Activated CD8-positive, alpha-beta T cell treated with anti-CD3 and anti-CD28 coated beads for 36 hours (primary cell): ENCODE measurements at regions not wholly inside any gene's neighbourhood (a gene's known extent, or its start where the extent isn't known, plus 50 kb on each side); places are given as distances from the start of the nearest gene placed in this dataset.

Experiments
- ATAC-seq: fragments of 200-7000 bp; cut with Tn5 transposase; one replicate; pipeline ENCODE4 v1.10.0; 2021; ENCODE audit warnings: mild to moderate bottlenecking, moderate library complexity
- CTCF ChIA-PET: fragments of 350-600 bp; sonication (Branson Sonifier 250); formaldehyde crosslinking; loops from one replicate; lab custom pipeline; 2021; ENCODE audit warnings: antibody characterized with exemption; lab: Charles Lee
- POLR2A ChIA-PET: fragments of 350-600 bp; sonication (Branson Sonifier 250); formaldehyde crosslinking; loops from one replicate; lab custom pipeline; 2021; ENCODE audit warnings: antibody characterized with exemption; lab: Charles Lee
- DNase-seq: peaks from one replicate; pipeline ENCODE4 v3.0.0-alpha.2; 2020
- H3K27ac Mint-ChIP-seq: one replicate; pipeline ENCODE4 v1.8.0; 2021; ENCODE audit warnings: mild to moderate bottlenecking, mixed read lengths
- H3K27me3 Mint-ChIP-seq: one replicate; pipeline ENCODE4 v1.8.0; 2021; ENCODE audit warnings: mixed read lengths
- H3K36me3 Mint-ChIP-seq: one replicate; pipeline ENCODE4 v1.8.0; 2021; ENCODE audit warnings: low read depth, mixed read lengths
- H3K4me1 Mint-ChIP-seq: one replicate; pipeline ENCODE4 v1.8.0; 2021; ENCODE audit warnings: low read depth, mixed read lengths
- H3K4me3 Mint-ChIP-seq: one replicate; pipeline ENCODE4 v1.8.0; 2021; ENCODE audit warnings: mild to moderate bottlenecking, moderate library complexity, mixed read lengths
- H3K9me3 Mint-ChIP-seq: one replicate; pipeline ENCODE4 v1.8.0; 2021; ENCODE audit warnings: mixed read lengths
- intact Hi-C: fragments of 100-400 bp; cut with micrococcal nuclease; formaldehyde crosslinking; loops from one replicate; pipeline ENCODE4 v1.10.0; 2022
- TF ChIP-seq, protein P1 (sequence below): fragments of 200-600 bp; IDR thresholded peaks from one replicate; pipeline ENCODE4 v1.8.0; 2022; ENCODE audit warnings: antibody characterized with exemption, mild to moderate bottlenecking

DNA sequence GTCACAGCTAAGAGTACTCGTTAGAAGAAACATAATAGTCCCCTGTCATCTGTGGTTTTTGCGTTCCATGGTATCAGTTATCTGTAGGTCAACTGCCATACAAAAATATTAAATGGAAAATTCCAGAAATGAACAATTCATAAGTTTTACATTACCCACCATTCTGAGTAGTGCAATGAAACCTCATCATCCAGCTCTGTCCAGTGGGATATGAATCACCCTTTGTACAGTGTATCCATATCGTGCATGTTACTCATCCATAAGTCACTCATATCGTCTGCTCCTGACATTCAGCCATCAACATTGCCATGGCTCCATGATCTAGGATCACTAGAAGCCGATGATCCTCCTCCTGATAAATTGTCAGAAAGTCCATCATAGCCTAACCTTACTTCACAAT lies 174.9 kb upstream of the C11orf87 start:
- TF ChIP-seq, protein P1, sequence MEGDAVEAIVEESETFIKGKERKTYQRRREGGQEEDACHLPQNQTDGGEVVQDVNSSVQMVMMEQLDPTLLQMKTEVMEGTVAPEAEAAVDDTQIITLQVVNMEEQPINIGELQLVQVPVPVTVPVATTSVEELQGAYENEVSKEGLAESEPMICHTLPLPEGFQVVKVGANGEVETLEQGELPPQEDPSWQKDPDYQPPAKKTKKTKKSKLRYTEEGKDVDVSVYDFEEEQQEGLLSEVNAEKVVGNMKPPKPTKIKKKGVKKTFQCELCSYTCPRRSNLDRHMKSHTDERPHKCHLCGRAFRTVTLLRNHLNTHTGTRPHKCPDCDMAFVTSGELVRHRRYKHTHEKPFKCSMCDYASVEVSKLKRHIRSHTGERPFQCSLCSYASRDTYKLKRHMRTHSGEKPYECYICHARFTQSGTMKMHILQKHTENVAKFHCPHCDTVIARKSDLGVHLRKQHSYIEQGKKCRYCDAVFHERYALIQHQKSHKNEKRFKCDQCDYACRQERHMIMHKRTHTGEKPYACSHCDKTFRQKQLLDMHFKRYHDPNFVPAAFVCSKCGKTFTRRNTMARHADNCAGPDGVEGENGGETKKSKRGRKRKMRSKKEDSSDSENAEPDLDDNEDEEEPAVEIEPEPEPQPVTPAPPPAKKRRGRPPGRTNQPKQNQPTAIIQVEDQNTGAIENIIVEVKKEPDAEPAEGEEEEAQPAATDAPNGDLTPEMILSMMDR = no peak
- no peak overlapping the region for H3K4me3 Mint-ChIP-seq
- no peak for ATAC-seq
- ChIA-PET POLR2A (no interaction called here), CTCF (no interaction called here)
- no peaks in the 10 kb centered on the region for H3K4me1 Mint-ChIP-seq
- H3K9me3 Mint-ChIP-seq = no peaks in the 10 kb centered on the region
- no peaks in the 10 kb centered on the region for H3K36me3 Mint-ChIP-seq
- DNase-seq = no peak
- H3K27me3 Mint-ChIP-seq = no peaks in the 10 kb centered on the region
- no peak overlapping the region for H3K27ac Mint-ChIP-seq
- intact Hi-C loops = no loop called here

DNA sequence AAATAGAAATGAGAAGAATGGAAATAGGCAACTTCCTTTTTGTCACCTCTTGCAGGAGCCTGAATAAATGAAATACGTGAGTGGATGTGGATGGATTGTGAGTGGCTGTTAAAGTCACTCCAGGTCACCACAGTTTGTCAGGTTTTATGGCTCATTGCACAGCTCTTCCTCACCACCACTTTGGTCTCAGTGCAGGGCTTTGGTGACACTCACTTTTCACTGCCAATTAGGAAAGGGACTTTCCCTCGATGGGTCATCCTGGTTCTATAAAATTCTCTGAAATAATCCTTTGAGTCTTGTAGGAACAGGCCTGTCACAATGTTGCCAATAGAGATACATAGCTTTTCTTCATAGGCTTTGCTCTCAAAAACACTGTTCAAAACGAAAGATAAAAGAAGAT lies 172.4 kb upstream of the C11orf87 start:
- POLR2A ChIA-PET = no interaction called here
- CTCF ChIA-PET = no interaction called here
- TF ChIP-seq, protein P1 = no peak
- Mint-ChIP-seq H3K4me3 (no peak overlapping the region), H3K9me3 (peaks cover 3% of the 10 kb centered on the region), H3K4me1 (no peaks in the 10 kb centered on the region), H3K36me3 (no peaks in the 10 kb centered on the region), H3K27ac (no peak overlapping the region), H3K27me3 (no peaks in the 10 kb centered on the region)
- intact Hi-C loops = no loop called here
- ATAC-seq (no peak), DNase-seq (no peak)

DNA sequence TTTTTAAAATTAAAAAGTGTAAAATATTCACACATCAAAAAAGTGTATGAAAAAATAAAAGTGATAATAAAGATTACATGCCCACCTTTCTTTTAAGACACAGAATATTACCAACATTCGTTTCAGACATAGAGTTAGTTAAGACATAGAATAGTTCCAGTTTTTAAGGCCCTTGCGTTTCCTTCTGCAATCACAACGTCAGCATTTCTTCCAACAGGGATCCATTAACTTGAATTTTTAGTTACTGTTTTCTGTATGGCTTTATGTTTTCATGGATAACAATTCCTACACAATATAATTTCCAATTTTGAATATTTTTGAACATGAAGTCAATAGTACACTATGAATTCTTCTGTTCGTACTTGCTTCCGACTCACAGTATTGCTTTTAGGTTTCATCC lies 170.8 kb upstream of the C11orf87 start:
- ATAC-seq = no peak
- intact Hi-C loops = no loop called here
- Mint-ChIP-seq H3K4me1 (no peaks in the 10 kb centered on the region), H3K9me3 (peaks cover 3% of the 10 kb centered on the region), H3K36me3 (no peaks in the 10 kb centered on the region), H3K27ac (no peak overlapping the region), H3K4me3 (no peak overlapping the region), H3K27me3 (no peaks in the 10 kb centered on the region)
- ChIA-PET POLR2A (no interaction called here), CTCF (no interaction called here)
- DNase-seq = no peak
- TF ChIP-seq, protein P1 = no peak

DNA sequence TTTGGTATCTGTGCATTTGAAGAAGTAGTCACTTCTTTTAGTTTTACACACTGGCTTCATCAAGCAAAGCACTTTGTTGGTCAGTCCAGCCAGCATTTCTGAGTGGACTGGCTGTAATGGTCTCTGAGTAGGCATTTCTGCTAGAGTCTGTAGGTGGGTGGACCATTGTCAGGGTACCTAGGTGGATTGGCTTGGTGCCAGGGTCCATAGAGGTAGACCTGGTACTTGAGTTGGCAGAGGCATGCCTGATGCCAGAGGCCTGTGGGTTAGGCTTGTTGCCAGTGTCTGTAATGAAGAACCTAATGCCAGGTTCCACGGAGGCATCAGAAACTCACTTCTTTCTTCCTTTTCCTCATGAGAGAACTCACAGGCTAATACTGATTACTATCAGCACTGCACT lies 157.9 kb upstream of the C11orf87 start:
- Mint-ChIP-seq H3K36me3 (no peaks in the 10 kb centered on the region), H3K27me3 (no peaks in the 10 kb centered on the region), H3K9me3 (peaks cover 15% of the 10 kb centered on the region), H3K27ac (no peak overlapping the region), H3K4me3 (no peak overlapping the region), H3K4me1 (no peaks in the 10 kb centered on the region)
- CTCF ChIA-PET = no interaction called here
- POLR2A ChIA-PET = no interaction called here
- TF ChIP-seq, protein P1 = no peak
- intact Hi-C loops = no loop called here
- DNase-seq = no peak
- no peak for ATAC-seq

DNA sequence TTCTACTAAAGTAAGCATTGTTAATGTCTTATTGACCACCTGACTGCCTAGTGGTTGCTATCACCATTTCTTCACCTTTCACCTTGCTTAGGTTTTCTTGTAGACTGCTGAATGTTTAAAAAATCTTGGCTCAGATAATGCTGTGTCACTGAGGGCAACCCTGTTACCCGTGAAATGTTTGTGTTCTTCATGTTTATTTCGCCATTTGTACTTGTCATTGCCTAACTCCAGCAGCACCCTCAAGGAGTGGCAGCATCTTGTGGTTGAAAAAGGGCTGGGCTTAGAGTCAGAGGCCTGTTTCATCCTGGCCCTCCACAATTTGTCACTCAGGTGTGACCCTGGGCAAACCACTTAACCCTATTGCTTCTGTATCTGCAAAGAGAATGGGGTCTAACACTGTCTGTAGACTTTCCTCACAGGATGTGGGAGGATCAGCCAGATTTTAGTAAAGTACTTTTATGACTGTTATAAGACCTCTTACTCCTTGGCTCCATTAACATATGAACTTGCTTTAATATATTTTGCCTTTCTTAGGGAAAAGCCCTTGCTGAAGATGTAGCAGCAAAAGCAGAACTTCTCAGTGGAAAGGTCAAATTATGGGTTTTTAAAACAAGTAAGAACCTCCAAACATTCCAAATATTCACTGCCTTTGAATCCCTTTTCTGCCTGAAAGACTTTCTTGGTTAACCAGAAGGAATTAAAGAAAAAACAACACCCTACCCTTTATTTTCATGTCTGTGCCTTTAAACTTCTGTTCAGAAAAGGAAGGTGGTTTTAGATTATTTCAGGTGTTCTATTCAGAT lies 154.5 kb upstream of the C11orf87 start:
- ATAC-seq = no peak
- no peaks in the 10 kb centered on the region for H3K27me3 Mint-ChIP-seq
- no peak overlapping the region for H3K27ac Mint-ChIP-seq
- no peaks in the 10 kb centered on the region for H3K4me1 Mint-ChIP-seq
- intact Hi-C loops = no loop called here
- TF ChIP-seq, protein P1 = no peak
- ChIA-PET CTCF (no interaction called here), POLR2A (no interaction called here)
- DNase-seq = no peak
- no peak overlapping the region for H3K4me3 Mint-ChIP-seq
- peaks cover 15% of the 10 kb centered on the region for H3K9me3 Mint-ChIP-seq
- no peaks in the 10 kb centered on the region for H3K36me3 Mint-ChIP-seq
